Osteoblast (primary cell): ENCODE measurements at regions not wholly inside any gene's neighbourhood (a gene's known extent, or its start where the extent isn't known, plus 50 kb on each side); places are given as distances from the start of the nearest gene placed in this dataset.

Experiments used
- DNase-seq: peaks from one replicate; pipeline ENCODE4 v3.0.0; 2011; ENCODE audit warnings: low spot score, mixed read lengths; ENCODE audit not compliant: insufficient read length; ENCODE audit errors: missing footprints
- H2AFZ ChIP-seq: 2 replicates; pipeline ENCODE4 v1.6.0; 2011; ENCODE audit warnings: mild to moderate bottlenecking, low read length
- H3K27ac ChIP-seq: 2 replicates; pipeline ENCODE4 v1.5.1; 2011; ENCODE audit warnings: mild to moderate bottlenecking, low read depth, low read length, moderate library complexity
- H3K27me3 ChIP-seq: 2 replicates; pipeline ENCODE4 v1.6.0; 2012; ENCODE audit warnings: mild to moderate bottlenecking, control low read depth, inconsistent platforms, low read length, moderate library complexity; ENCODE audit not compliant: insufficient read depth
- H3K36me3 ChIP-seq: 2 replicates; pipeline ENCODE4 v1.5.1; 2011; ENCODE audit warnings: mild to moderate bottlenecking, low read length, control low read depth, moderate library complexity; ENCODE audit not compliant: insufficient read depth
- H3K4me1 ChIP-seq: 2 replicates; pipeline ENCODE4 v1.5.1; 2011; ENCODE audit warnings: mild to moderate bottlenecking, low read length, control low read depth, moderate library complexity; ENCODE audit not compliant: insufficient read depth
- H3K4me2 ChIP-seq: 2 replicates; pipeline ENCODE4 v1.6.0; 2011; ENCODE audit warnings: mild to moderate bottlenecking, low read length; ENCODE audit not compliant: insufficient read depth
- H3K4me3 ChIP-seq: fragments of 200-600 bp; sonication (generic); 3 replicates; pipeline ENCODE4 v1.5.1; 2012; ENCODE audit warnings: mild to moderate bottlenecking, low read length, inconsistent platforms; ENCODE audit not compliant: insufficient read depth
- H3K79me2 ChIP-seq: 2 replicates; pipeline ENCODE4 v1.6.0; 2012; ENCODE audit warnings: mild to moderate bottlenecking, low read length, control low read depth, inconsistent platforms; ENCODE audit not compliant: insufficient read depth
- H3K9me3 ChIP-seq: 2 replicates; pipeline ENCODE4 v1.5.1; 2011; ENCODE audit warnings: low read depth, low read length, control low read depth
- H4K20me1 ChIP-seq: 2 replicates; pipeline ENCODE4 v1.6.0; 2012; ENCODE audit warnings: mild to moderate bottlenecking, low read length, control low read depth; ENCODE audit not compliant: insufficient read depth
- TF ChIP-seq, protein P1 (sequence below): IDR thresholded peaks from 2 replicates; pipeline ENCODE4 v1.5.1; 2011; ENCODE audit warnings: mild to moderate bottlenecking, low read depth, low read length, moderate library complexity; ENCODE audit errors: extremely low read depth

- H2AFZ ChIP-seq = no peak overlapping the region
These were observed 393.3 kb downstream of the EDEM1 start for GRCh38 chr3:5580826-5581225.

DNA sequence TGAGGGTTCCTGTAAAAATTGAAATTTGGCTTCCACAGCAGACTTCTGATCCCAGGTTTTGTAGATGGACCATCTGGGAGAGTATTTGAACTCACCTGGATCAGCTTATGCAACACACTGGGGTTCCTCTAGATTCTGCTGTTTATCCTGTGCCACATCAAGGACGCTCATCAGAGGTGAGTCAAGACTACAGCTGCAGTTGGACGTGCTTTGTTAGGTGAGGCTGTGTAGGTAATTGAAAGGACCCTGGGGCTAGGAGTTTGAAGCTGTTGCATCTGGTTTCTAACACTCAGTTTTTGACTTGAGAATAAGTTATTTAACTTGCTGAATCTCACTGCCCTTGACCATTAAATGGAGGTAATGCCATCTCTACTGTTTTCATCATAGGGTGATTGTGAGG is 394.2 kb downstream of the EDEM1 start:
- no peak overlapping the region for H3K4me2 ChIP-seq
- H3K27me3 ChIP-seq = no peaks in the 10 kb centered on the region
- H3K9me3 ChIP-seq = no peaks in the 10 kb centered on the region
- H3K79me2 ChIP-seq = no peaks in the 10 kb centered on the region
- H4K20me1 ChIP-seq = no peaks in the 10 kb centered on the region
- H3K36me3 ChIP-seq = no peaks in the 10 kb centered on the region
- H3K4me1 ChIP-seq = no peaks in the 10 kb centered on the region
- TF ChIP-seq, protein P1, sequence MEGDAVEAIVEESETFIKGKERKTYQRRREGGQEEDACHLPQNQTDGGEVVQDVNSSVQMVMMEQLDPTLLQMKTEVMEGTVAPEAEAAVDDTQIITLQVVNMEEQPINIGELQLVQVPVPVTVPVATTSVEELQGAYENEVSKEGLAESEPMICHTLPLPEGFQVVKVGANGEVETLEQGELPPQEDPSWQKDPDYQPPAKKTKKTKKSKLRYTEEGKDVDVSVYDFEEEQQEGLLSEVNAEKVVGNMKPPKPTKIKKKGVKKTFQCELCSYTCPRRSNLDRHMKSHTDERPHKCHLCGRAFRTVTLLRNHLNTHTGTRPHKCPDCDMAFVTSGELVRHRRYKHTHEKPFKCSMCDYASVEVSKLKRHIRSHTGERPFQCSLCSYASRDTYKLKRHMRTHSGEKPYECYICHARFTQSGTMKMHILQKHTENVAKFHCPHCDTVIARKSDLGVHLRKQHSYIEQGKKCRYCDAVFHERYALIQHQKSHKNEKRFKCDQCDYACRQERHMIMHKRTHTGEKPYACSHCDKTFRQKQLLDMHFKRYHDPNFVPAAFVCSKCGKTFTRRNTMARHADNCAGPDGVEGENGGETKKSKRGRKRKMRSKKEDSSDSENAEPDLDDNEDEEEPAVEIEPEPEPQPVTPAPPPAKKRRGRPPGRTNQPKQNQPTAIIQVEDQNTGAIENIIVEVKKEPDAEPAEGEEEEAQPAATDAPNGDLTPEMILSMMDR = no peak
- no peak for DNase-seq
- H2AFZ ChIP-seq = no peak overlapping the region
- no peak overlapping the region for H3K27ac ChIP-seq
- H3K4me3 ChIP-seq = no peak overlapping the region

More at GRCh38 chr3:5580826-5581225, 393.3 kb downstream of the EDEM1 start:
- Histone ChIP-seq H3K9me3 (no peaks in the 10 kb centered on the region), H3K27me3 (no peaks in the 10 kb centered on the region), H3K4me3 (no peak overlapping the region), H3K79me2 (no peaks in the 10 kb centered on the region), H3K36me3 (no peaks in the 10 kb centered on the region), H3K4me2 (no peak overlapping the region), H3K27ac (no peak overlapping the region), H4K20me1 (no peaks in the 10 kb centered on the region), H3K4me1 (no peaks in the 10 kb centered on the region)
- TF ChIP-seq, protein P1 = no peak
- no peak for DNase-seq

GRCh38 chr3:5583920-5584319 is 396.4 kb downstream of the EDEM1 start:
- Histone ChIP-seq H3K27me3 (no peaks in the 10 kb centered on the region), H3K9me3 (no peaks in the 10 kb centered on the region), H4K20me1 (no peaks in the 10 kb centered on the region), H3K79me2 (no peaks in the 10 kb centered on the region), H3K4me3 (no peak overlapping the region), H3K4me1 (no peaks in the 10 kb centered on the region), H2AFZ (no peak overlapping the region), H3K27ac (no peak overlapping the region), H3K36me3 (no peaks in the 10 kb centered on the region), H3K4me2 (no peak overlapping the region)
- TF ChIP-seq, protein P1 = no peak
- no peak for DNase-seq

DNA sequence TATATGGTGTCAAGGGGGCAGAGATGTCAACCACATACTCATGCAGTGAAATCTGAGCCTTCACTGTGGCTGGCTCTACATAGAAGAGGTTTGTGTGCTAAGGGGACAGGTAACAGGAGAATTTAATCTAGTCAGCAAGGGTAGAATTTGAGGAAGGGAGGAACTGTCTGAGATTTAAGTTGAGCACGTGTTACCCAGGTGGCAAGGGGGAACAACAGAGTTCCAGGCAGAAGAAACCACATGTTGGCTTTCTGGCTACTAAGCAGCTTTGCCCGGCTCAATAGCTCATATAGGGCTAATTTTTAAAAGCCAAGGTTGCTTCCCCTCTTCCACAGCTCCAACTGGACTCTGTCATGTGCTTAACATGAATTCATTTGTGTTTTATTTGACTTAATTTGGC is 397.6 kb downstream of the EDEM1 start:
- no peaks in the 10 kb centered on the region for H3K36me3 ChIP-seq
- H3K79me2 ChIP-seq = no peaks in the 10 kb centered on the region
- no peak overlapping the region for H2AFZ ChIP-seq
- H3K4me1 ChIP-seq = no peaks in the 10 kb centered on the region
- no peaks in the 10 kb centered on the region for H4K20me1 ChIP-seq
- no peak for DNase-seq
- no peak overlapping the region for H3K4me2 ChIP-seq
- H3K27me3 ChIP-seq = no peaks in the 10 kb centered on the region
- no peak overlapping the region for H3K4me3 ChIP-seq
- no peak overlapping the region for H3K27ac ChIP-seq
- no peaks in the 10 kb centered on the region for H3K9me3 ChIP-seq
- TF ChIP-seq, protein P1 = no peak
